Bronchial epithelial cell (primary cell): ENCODE measurements at regions not wholly inside any gene's neighbourhood (a gene's known extent, or its start where the extent isn't known, plus 50 kb on each side); places are given as distances from the start of the nearest gene placed in this dataset.
"Not testable (repeated sequence)": the region's sequence is repeated elsewhere in the genome, so short reads cannot be mapped to it uniquely, and the experiment has no call there.

Experiments used
- DNase-seq: peaks from one replicate; pipeline ENCODE4 v3.0.0-alpha.2; 2010; ENCODE audit warnings: low read depth
- FAIRE-seq: peaks from 2 replicates; lab custom pipeline; 2011; peaks lifted over from hg19 to GRCh38; lab: Jason Lieb, UNC
- H3K27me3 ChIP-seq: 2 replicates; pipeline ENCODE4 v1.5.1; 2011; ENCODE audit warnings: low read length; ENCODE audit not compliant: control insufficient read depth, insufficient read depth
- H3K36me3 ChIP-seq: 2 replicates; pipeline ENCODE4 v1.5.1; 2011; ENCODE audit warnings: low read length; ENCODE audit not compliant: control insufficient read depth, insufficient read depth
- H3K4me3 ChIP-seq: 2 replicates; pipeline ENCODE4 v1.5.1; 2011; ENCODE audit warnings: mild to moderate bottlenecking, low read depth, low read length, control low read depth
- CTCF ChIP-seq: IDR thresholded peaks from 2 replicates; pipeline ENCODE4 v1.5.1; 2011; ENCODE audit warnings: mild to moderate bottlenecking, moderate library complexity, low read length, control low read depth, inconsistent platforms; ENCODE audit not compliant: insufficient read depth, severe bottlenecking

GRCh38 chr2:225757248-225757647 lies 357.7 kb downstream of the NYAP2 start:
- Histone ChIP-seq H3K4me3 (no peak overlapping the region), H3K27me3 (no peaks in the 10 kb centered on the region), H3K36me3 (no peaks in the 10 kb centered on the region)
- no peak for DNase-seq
- no peak for FAIRE-seq
- TF ChIP-seq CTCF, result no peak

- Histone ChIP-seq H3K36me3 (no peaks in the 10 kb centered on the region), H3K27me3 (no peaks in the 10 kb centered on the region), H3K4me3 (no peak overlapping the region)
- TF ChIP-seq CTCF, result no peak
- no peak for FAIRE-seq
- DNase-seq, result no peak
Observed at GRCh38 chr2:225756198-225756597, 356.7 kb downstream of the NYAP2 start.

- no peaks in the 10 kb centered on the region for H3K27me3 ChIP-seq
- FAIRE-seq, result no peak
- TF ChIP-seq CTCF, result no peak
Observed at GRCh38 chr2:225748609-225749008, 349.1 kb downstream of the NYAP2 start.

GRCh38 chr2:225743996-225744395 lies 344.5 kb downstream of the NYAP2 start:
- not testable (repeated sequence) for H3K27me3 ChIP-seq

More at GRCh38 chr2:225748609-225749008, 349.1 kb downstream of the NYAP2 start:
- no peaks in the 10 kb centered on the region for H3K36me3 ChIP-seq
- no peak for DNase-seq
- no peak overlapping the region for H3K4me3 ChIP-seq

GRCh38 chr2:225742487-225742886 lies 343.0 kb downstream of the NYAP2 start:
- no peaks in the 10 kb centered on the region for H3K36me3 ChIP-seq
- TF ChIP-seq CTCF, result no peak
- no peak for FAIRE-seq

More at GRCh38 chr2:225743996-225744395, 344.5 kb downstream of the NYAP2 start:
- H3K36me3 ChIP-seq, FAIRE-seq, H3K4me3 ChIP-seq, DNase-seq: not testable (repeated sequence)

GRCh38 chr2:225740086-225740485 lies 340.6 kb downstream of the NYAP2 start:
- no peak overlapping the region for H3K4me3 ChIP-seq

More at GRCh38 chr2:225742487-225742886, 343.0 kb downstream of the NYAP2 start:
- H3K4me3 ChIP-seq, result no peak overlapping the region
- DNase-seq, result no peak
- no peaks in the 10 kb centered on the region for H3K27me3 ChIP-seq

More at GRCh38 chr2:225740086-225740485, 340.6 kb downstream of the NYAP2 start:
- Histone ChIP-seq H3K36me3 (no peaks in the 10 kb centered on the region), H3K27me3 (no peaks in the 10 kb centered on the region)
- DNase-seq (no peak), FAIRE-seq (no peak)
- TF ChIP-seq CTCF, result no peak
